ENCODE measurements at regions not wholly inside any gene's neighbourhood (a gene's known extent, or its start where the extent isn't known, plus 50 kb on each side); places are given as distances from the start of the nearest gene placed in this dataset.

DNA sequence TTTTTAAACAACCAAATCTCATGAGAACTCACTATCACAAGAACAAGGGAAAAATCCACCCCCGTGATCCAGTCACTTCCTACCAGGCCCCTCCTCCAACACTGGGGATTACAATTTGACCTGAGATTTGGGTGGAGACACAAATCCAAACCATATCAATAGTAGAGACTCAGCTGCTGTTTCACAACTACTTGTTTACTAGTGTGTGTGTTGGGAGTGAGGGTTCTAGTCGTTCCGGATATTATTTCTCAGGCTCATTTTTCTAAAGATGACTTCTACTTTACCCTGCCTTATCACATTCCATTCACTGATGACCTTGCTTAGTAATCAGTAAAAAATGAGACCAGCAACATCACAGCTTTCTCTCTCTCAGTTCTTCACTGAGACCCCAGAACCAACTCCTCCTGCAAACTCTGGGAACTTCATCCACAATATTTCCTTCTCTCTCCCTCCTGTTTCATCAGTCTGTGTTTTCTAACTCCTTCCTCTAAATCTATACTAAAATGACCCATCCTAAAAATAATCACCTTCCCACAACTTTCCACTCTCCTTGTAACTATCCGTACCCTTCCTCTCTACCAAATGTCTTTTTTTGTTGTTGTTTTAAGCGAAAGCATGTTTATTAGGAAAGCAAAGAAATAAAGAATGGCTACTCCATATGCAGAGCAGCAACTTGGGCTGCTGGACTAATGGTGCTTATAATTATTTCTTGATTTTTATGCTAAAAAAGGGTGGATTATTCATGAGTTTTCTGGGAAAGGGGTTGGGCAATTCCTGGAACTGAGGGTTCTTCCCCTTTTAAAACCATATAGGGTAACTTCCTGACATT is 121.5 kb upstream of the SPRY4 start:
- H3K9ac ChIP-seq (ENCODE audit: control insufficient read depth, insufficient read depth, low read length): no peak overlapping the region
- no peaks in the 10 kb centered on the region; a peak in 1 of 4 replicates for H3K27me3 ChIP-seq (replicated peaks in 1 of 2; ENCODE audit: control insufficient read depth in 2 of 2, insufficient read depth in 2 of 2, low read length in 1 of 2)
- no peaks in the 10 kb centered on the region for H4K20me1 ChIP-seq (ENCODE audit: control insufficient read depth, insufficient read depth)
- no peak overlapping the region for H2AFZ ChIP-seq (ENCODE audit: control insufficient read depth, low read depth, low read length)
- TF ChIP-seq SMAD5 (IDR thresholded peaks at IDR 0.05; ENCODE audit: low read depth) (no peak), NFXL1 (IDR thresholded peaks at IDR 0.05; ENCODE audit: borderline replicate concordance) (no peak), SIX5 (IDR thresholded peaks at IDR 0.05; ENCODE audit: low read depth, low read length, severe bottlenecking) (no peak), ZZZ3 (IDR thresholded peaks at IDR 0.05; ENCODE audit: control insufficient read depth, insufficient read length, low read depth) (no peak), WRNIP1 (IDR thresholded peaks at IDR 0.05; ENCODE audit: borderline replicate concordance, low read depth, low read length) (no peak), ZSCAN29 (IDR thresholded peaks at IDR 0.05) (no peak), CBFB (IDR thresholded peaks at IDR 0.05; ENCODE audit: low read depth) (no peak), ZBED1 (IDR thresholded peaks at IDR 0.05; ENCODE audit: borderline replicate concordance) (no peak), RFX5 (IDR thresholded peaks at IDR 0.05; ENCODE audit: low read depth, low read length) (no peak), GATAD2B (conservative IDR thresholded peaks at IDR 0.05; ENCODE audit: low read depth) (no peak), KAT2A (conservative IDR thresholded peaks at IDR 0.05; ENCODE audit: control insufficient read depth, low read depth, low read length) (no peak), SUZ12 (IDR thresholded peaks at IDR 0.05; ENCODE audit: unreplicated experiment) (no peak), EGR1 (IDR thresholded peaks at IDR 0.05; ENCODE audit: borderline replicate concordance in 1 of 2, low read depth in 2 of 2, low read length in 2 of 2) (no peak), JUNB (IDR thresholded peaks at IDR 0.05) (no peak), RBBP5 (conservative IDR thresholded peaks at IDR 0.05) (no peak), TCF3 (IDR thresholded peaks at IDR 0.05; ENCODE audit: borderline replicate concordance, insufficient read depth, low read depth, low read length) (no peak), CHD1 (IDR thresholded peaks at IDR 0.05; ENCODE audit: low read depth, low read length) (no peak), GABPA (IDR thresholded peaks at IDR 0.05; ENCODE audit: low read depth) (no peak)
- TF ChIP-seq, protein P1, sequence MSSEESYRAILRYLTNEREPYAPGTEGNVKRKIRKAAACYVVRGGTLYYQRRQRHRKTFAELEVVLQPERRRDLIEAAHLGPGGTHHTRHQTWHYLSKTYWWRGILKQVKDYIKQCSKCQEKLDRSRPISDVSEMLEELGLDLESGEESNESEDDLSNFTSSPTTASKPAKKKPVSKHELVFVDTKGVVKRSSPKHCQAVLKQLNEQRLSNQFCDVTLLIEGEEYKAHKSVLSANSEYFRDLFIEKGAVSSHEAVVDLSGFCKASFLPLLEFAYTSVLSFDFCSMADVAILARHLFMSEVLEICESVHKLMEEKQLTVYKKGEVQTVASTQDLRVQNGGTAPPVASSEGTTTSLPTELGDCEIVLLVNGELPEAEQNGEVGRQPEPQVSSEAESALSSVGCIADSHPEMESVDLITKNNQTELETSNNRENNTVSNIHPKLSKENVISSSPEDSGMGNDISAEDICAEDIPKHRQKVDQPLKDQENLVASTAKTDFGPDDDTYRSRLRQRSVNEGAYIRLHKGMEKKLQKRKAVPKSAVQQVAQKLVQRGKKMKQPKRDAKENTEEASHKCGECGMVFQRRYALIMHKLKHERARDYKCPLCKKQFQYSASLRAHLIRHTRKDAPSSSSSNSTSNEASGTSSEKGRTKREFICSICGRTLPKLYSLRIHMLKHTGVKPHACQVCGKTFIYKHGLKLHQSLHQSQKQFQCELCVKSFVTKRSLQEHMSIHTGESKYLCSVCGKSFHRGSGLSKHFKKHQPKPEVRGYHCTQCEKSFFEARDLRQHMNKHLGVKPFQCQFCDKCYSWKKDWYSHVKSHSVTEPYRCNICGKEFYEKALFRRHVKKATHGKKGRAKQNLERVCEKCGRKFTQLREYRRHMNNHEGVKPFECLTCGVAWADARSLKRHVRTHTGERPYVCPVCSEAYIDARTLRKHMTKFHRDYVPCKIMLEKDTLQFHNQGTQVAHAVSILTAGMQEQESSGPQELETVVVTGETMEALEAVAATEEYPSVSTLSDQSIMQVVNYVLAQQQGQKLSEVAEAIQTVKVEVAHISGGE (CRISPR knock-in tag; IDR thresholded peaks at IDR 0.05): no peak
- TF ChIP-seq, protein P2, sequence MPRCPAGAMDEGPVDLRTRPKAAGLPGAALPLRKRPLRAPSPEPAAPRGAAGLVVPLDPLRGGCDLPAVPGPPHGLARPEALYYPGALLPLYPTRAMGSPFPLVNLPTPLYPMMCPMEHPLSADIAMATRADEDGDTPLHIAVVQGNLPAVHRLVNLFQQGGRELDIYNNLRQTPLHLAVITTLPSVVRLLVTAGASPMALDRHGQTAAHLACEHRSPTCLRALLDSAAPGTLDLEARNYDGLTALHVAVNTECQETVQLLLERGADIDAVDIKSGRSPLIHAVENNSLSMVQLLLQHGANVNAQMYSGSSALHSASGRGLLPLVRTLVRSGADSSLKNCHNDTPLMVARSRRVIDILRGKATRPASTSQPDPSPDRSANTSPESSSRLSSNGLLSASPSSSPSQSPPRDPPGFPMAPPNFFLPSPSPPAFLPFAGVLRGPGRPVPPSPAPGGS (IDR thresholded peaks at IDR 0.05; ENCODE audit: borderline replicate concordance, insufficient read depth, low read depth, low read length, poor library complexity, severe bottlenecking): no peak
- 74% methylated on average over 5 of the region's 5 CpGs for WGBS (ENCODE audit: insufficient coverage, insufficient replicate concordance, low lambda C conversion rate, missing lambda C conversion rate)
- no peak overlapping the region for H3K4me3 ChIP-seq
- H3K79me2 ChIP-seq (ENCODE audit: control insufficient read depth, insufficient read depth, low read length): no peaks in the 10 kb centered on the region
- SMC1A ChIA-PET (ENCODE audit: uncharacterized antibody, unreplicated experiment): no interaction called here
- RAD21 ChIA-PET (ENCODE audit: unreplicated experiment): no interaction called here
- BruUV-seq (replicated peaks): no TSS peak
- no peaks in the 10 kb centered on the region for H3K9me3 ChIP-seq (replicated peaks; ENCODE audit: control insufficient read depth, insufficient read depth, low read length)
- no peak for DNase-seq (ENCODE audit: low read depth, low spot score)
- CTCF ChIA-PET: interaction anchor here (2.0 kb wide), 1 partner anchor 26 kb away, joined by 4 read pairs; no protein-coding TSS in a partner anchor
- POLR2A ChIA-PET: no interaction called here
- intact Hi-C loops (cut with micrococcal nuclease; ENCODE audit: unreplicated experiment) (no loop called here), in situ Hi-C loops (cut with MboI) (no loop called here)
- no peaks in the 10 kb centered on the region for H3K36me3 ChIP-seq (ENCODE audit: control insufficient read depth in 2 of 2, insufficient read depth in 2 of 2, low read length in 1 of 2)
- no peak for ATAC-seq
- no peak overlapping the region for H3K4me2 ChIP-seq (ENCODE audit: control insufficient read depth, insufficient read depth)
- H3K27ac ChIP-seq (ENCODE audit: control insufficient read depth, insufficient read depth): no peak overlapping the region
- no peak for FAIRE-seq
- H3K4me1 ChIP-seq (ENCODE audit: control insufficient read depth, insufficient read depth, low read length): no peaks in the 10 kb centered on the region

Measured in GM12878 (cell line).